ENCODE measurements at regions not wholly inside any gene's neighbourhood (a gene's known extent, or its start where the extent isn't known, plus 50 kb on each side); places are given as distances from the start of the nearest gene placed in this dataset.

- ChIA-PET CTCF (ENCODE audit: low intra/inter-chr PET ratio, low total read pairs) (no interaction called here), POLR2A (no interaction called here)
- ATAC-seq: no peak
- Histone ChIP-seq H2AFZ (ENCODE audit: low read length) (no peak overlapping the region), H3K36me3 (replicated peaks in 1 of 2; ENCODE audit: control insufficient read depth in 1 of 2, insufficient read depth in 2 of 2, low read length in 2 of 2) (no peaks in the 10 kb centered on the region), H3K9ac (ENCODE audit: insufficient read depth, low read depth, low read length) (no peak overlapping the region), H3K4me2 (ENCODE audit: low read depth, low read length) (no peak overlapping the region), H3K79me2 (ENCODE audit: insufficient read depth, low read length) (no peaks in the 10 kb centered on the region), H3K27ac (ENCODE audit: extremely low read length, insufficient read depth, low read length) (no peak overlapping the region), H3K4me3 (replicated peaks in 1 of 3; ENCODE audit: insufficient read depth in 1 of 3, low read depth in 2 of 3, low read length in 3 of 3) (no peak overlapping the region), H3K9me3 (ENCODE audit: low read length) (no peaks in the 10 kb centered on the region), H3K4me1 (ENCODE audit: insufficient read depth, low read length) (no peaks in the 10 kb centered on the region), H3K27me3 (ENCODE audit: control insufficient read depth in 1 of 2, insufficient read depth in 2 of 2, low read length in 2 of 2) (peaks cover 0 to 4% of the 10 kb centered on the region in 2 experiments; a peak in 1 of 5 replicates), H4K20me1 (ENCODE audit: insufficient read depth, low read length) (no peaks in the 10 kb centered on the region)
- in situ Hi-C loops (cut with HindIII; ENCODE audit: extremely low pct_ligation_motif_present, low pct_unique_long_range_greater_than_20kb) (loop anchor here (10.0 kb wide), 1 partner anchor 1277 kb away; no protein-coding TSS in a partner anchor), intact Hi-C loops (cut with micrococcal nuclease; ENCODE audit: unreplicated experiment) (no loop called here)
- WGBS (ENCODE audit: low lambda C conversion rate): 11% methylated on average over 5 of the region's 5 CpGs
- no peak for DNase-seq (ENCODE audit: low spot score)
- no peak for FAIRE-seq
- BruUV-seq (replicated peaks): no TSS peak
- TF ChIP-seq FOXJ3 (CRISPR knock-in tag; IDR thresholded peaks at IDR 0.05; ENCODE audit: borderline replicate concordance): no peak
- TF ChIP-seq ZNF431 (CRISPR knock-in tag; IDR thresholded peaks at IDR 0.05; ENCODE audit: borderline replicate concordance, low read depth): no peak
- no peak for TF ChIP-seq SNAPC4 (CRISPR knock-in tag; IDR thresholded peaks at IDR 0.05)
- no peak for TF ChIP-seq SOX6 (IDR thresholded peaks at IDR 0.05)
- no peak for TF ChIP-seq SOX6 (CRISPR knock-in tag; IDR thresholded peaks at IDR 0.05)
- TF ChIP-seq TBP (CRISPR knock-in tag; IDR thresholded peaks at IDR 0.05): no peak
- TF ChIP-seq ZMAT3 (CRISPR knock-in tag; conservative IDR thresholded peaks at IDR 0.05): no peak
- TF ChIP-seq ZFP36 (IDR thresholded peaks at IDR 0.05; ENCODE audit: borderline replicate concordance, low read depth, low read length, partially characterized antibody): no peak
- TF ChIP-seq ATM (IDR thresholded peaks at IDR 0.05; ENCODE audit: borderline replicate concordance): no peak
- no peak for TF ChIP-seq NFKBIZ (CRISPR knock-in tag; IDR thresholded peaks at IDR 0.05)
- TF ChIP-seq SALL2 (CRISPR knock-in tag; IDR thresholded peaks at IDR 0.05): no peak
- no peak for TF ChIP-seq CREM (IDR thresholded peaks at IDR 0.05)
- no peak for TF ChIP-seq CREM (CRISPR knock-in tag; IDR thresholded peaks at IDR 0.05)
- TF ChIP-seq E2F5 (CRISPR knock-in tag; conservative IDR thresholded peaks at IDR 0.05): no peak
- TF ChIP-seq ZFP90 (CRISPR knock-in tag; IDR thresholded peaks at IDR 0.05; ENCODE audit: borderline replicate concordance): no peak
- no peak for TF ChIP-seq IKZF5 (CRISPR knock-in tag; IDR thresholded peaks at IDR 0.05)
- no peak for TF ChIP-seq PCBP2 (optimal IDR thresholded peaks at IDR 0.05; ENCODE audit: low read depth, low read length, poor library complexity, severe bottlenecking)
- no peak for TF ChIP-seq NFRKB (IDR thresholded peaks at IDR 0.05)
- no peak for TF ChIP-seq GLI4 (CRISPR knock-in tag; IDR thresholded peaks at IDR 0.05; ENCODE audit: borderline replicate concordance)
- no peak for TF ChIP-seq MAFF (IDR thresholded peaks at IDR 0.05; ENCODE audit: low read depth, low read length)
These were observed 336.6 kb downstream of the PAX3 start for GRCh38 chr2:221962186-221962585.

All from HepG2 (cell line).